Progenitor cell of endocrine pancreas (in vitro differentiated cells): ENCODE measurements at regions not wholly inside any gene's neighbourhood (a gene's known extent, or its start where the extent isn't known, plus 50 kb on each side); places are given as distances from the start of the nearest gene placed in this dataset.

Experiments
- DNase-seq: peaks from one replicate; pipeline ENCODE4 v3.0.0; 2021; ENCODE audit warnings: low spot score; ENCODE audit not compliant: unreplicated experiment
- H3K27ac Mint-ChIP-seq: 2 replicates; pipeline ENCODE4 v1.8.0; 2021; ENCODE audit warnings: mild to moderate bottlenecking, moderate library complexity, mixed read lengths
- H3K27me3 Mint-ChIP-seq: 2 replicates; pipeline ENCODE4 v1.8.0; 2021; ENCODE audit warnings: mixed read lengths
- H3K36me3 Mint-ChIP-seq: 2 replicates; pipeline ENCODE4 v1.8.0; 2022; ENCODE audit warnings: mixed read lengths; ENCODE audit not compliant: insufficient read depth
- H3K4me1 Mint-ChIP-seq: 2 replicates; pipeline ENCODE4 v1.8.0; 2021; ENCODE audit warnings: low read depth, mixed read lengths
- H3K4me3 Mint-ChIP-seq: 2 replicates; pipeline ENCODE4 v1.8.0; 2021; ENCODE audit warnings: low read depth, mild to moderate bottlenecking, moderate library complexity, mixed read lengths
- H3K9me3 Mint-ChIP-seq: 2 replicates; pipeline ENCODE4 v1.8.0; 2021; ENCODE audit warnings: low read depth, mixed read lengths
- CTCF ChIP-seq: fragments of 200-600 bp; sonication (generic); IDR thresholded peaks from one replicate; pipeline ENCODE4 v1.5.0; 2021; ENCODE audit warnings: antibody characterized with exemption, mild to moderate bottlenecking; ENCODE audit not compliant: unreplicated experiment

DNA sequence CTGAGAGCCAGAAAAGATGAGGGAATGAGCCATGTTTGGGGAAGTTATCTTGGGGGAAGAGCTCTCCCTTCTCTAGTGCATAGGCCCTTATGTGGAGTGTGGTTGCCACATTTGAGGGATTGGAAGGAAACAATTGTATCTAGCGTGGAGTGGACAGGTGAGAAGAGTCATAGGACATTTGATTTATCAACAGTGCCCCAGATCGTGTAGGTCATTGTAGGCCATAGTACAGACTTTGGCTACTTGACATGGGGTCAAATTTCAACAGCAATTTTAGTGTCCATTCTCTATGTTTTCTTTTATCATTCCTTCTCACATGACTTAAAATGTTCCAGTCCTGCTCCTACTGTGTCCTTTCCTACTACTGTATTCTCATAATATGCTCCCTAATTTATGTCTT, 1182.8 kb downstream of the SORCS1 start:
- no peak for TF ChIP-seq CTCF
- no peak overlapping the region for H3K27ac Mint-ChIP-seq
- no peaks in the 10 kb centered on the region for H3K36me3 Mint-ChIP-seq
- H3K4me1 Mint-ChIP-seq, result no peaks in the 10 kb centered on the region
- no peaks in the 10 kb centered on the region for H3K27me3 Mint-ChIP-seq
- no peak overlapping the region for H3K4me3 Mint-ChIP-seq
- DNase-seq, result no peak
- H3K9me3 Mint-ChIP-seq, result peaks cover 4% of the 10 kb centered on the region

- no peak for DNase-seq
- H3K27me3 Mint-ChIP-seq, result no peaks in the 10 kb centered on the region
- peak; percentile 67 for TF ChIP-seq CTCF
- no peak overlapping the region for H3K4me3 Mint-ChIP-seq
- H3K4me1 Mint-ChIP-seq, result peaks cover 8% of the 10 kb centered on the region
- no peaks in the 10 kb centered on the region for H3K36me3 Mint-ChIP-seq
- no peak overlapping the region for H3K27ac Mint-ChIP-seq
- peaks cover 4% of the 10 kb centered on the region for H3K9me3 Mint-ChIP-seq
Observed at GRCh38 chr10:105974803-105975456, 1189.6 kb downstream of the SORCS1 start.

DNA sequence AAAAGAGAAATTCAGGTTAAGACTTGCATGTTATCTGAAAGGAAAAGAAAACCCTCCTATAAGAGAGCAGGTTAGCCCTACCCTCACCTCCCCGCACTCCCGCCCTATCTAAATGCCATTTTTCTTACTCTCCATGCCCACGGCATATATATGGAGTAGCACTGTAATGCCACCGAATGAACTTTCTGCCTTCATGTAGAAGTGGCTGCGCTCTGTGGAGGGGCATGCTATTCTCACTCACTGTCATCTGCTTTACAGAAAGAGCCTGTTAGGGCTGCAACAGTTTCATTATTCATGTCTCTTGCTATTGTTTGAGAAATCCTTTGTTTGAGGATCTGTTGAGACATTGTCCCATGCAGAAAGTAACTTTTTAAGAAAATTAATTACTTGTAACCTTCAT, 1190.6 kb downstream of the SORCS1 start:
- Mint-ChIP-seq H3K9me3 (peaks cover 4% of the 10 kb centered on the region), H3K27me3 (no peaks in the 10 kb centered on the region), H3K27ac (no peak overlapping the region), H3K36me3 (no peaks in the 10 kb centered on the region), H3K4me1 (peaks cover 8% of the 10 kb centered on the region), H3K4me3 (no peak overlapping the region)
- DNase-seq, result no peak
- no peak for TF ChIP-seq CTCF

GRCh38 chr10:105973360-105973759, 1191.1 kb downstream of the SORCS1 start:
- Mint-ChIP-seq H3K4me3 (no peak overlapping the region), H3K27ac (no peak overlapping the region), H3K4me1 (peaks cover 8% of the 10 kb centered on the region), H3K9me3 (peaks cover 4% of the 10 kb centered on the region), H3K36me3 (no peaks in the 10 kb centered on the region), H3K27me3 (no peaks in the 10 kb centered on the region)
- no peak for DNase-seq
- no peak for TF ChIP-seq CTCF

DNA sequence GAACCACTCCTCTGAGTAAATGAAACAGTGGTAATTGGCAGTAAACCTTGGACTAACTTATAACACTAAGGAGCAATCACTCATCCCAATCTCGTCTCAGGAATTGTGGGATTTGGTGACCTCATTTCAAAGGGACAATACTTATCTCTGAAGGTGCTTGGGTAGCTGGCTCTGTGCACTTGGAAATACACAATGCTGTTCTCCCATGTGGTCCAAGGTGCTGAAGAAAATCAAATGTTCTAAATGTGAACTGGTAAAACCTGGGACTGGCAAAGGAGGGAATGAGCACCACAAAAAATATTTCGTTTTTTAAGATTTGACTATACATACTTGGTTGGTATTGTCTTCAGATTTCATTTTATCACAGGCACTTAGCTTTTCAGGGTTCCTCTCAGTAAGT, 1193.0 kb downstream of the SORCS1 start:
- Mint-ChIP-seq H3K27ac (no peak overlapping the region), H3K4me3 (no peak overlapping the region), H3K36me3 (no peaks in the 10 kb centered on the region), H3K9me3 (no peaks in the 10 kb centered on the region), H3K4me1 (peaks cover 8% of the 10 kb centered on the region), H3K27me3 (no peaks in the 10 kb centered on the region)
- DNase-seq, result no peak
- TF ChIP-seq CTCF, result no peak
